Gastrocnemius medialis (tissue), 4 donors: ENCODE measurements at regions not wholly inside any gene's neighbourhood (a gene's known extent, or its start where the extent isn't known, plus 50 kb on each side); places are given as distances from the start of the nearest gene placed in this dataset.

ENCODE experiments used
- ATAC-seq, 2 donors: fragments of 150-250 bp; one replicate each; pipeline ENCODE4 v1.9.1; 2016
- DNase-seq, 2 donors: peaks; one replicate each; pipeline ENCODE4 v3.0.0-alpha.2; 2019
- H3K27ac ChIP-seq, 4 donors: fragments of 200-600 bp; sonication (generic); 1 replicate in 1 of 4; 2 replicates in 3 of 4; pipeline ENCODE4 v1.5.1; 2016 to 2018; ENCODE audit warnings: mild to moderate bottlenecking in 2 of 4, moderate library complexity in 1 of 4
- H3K27me3 ChIP-seq, 3 donors: fragments of 200-600 bp; sonication (generic) in 2 of 3; 1 replicate in 1 of 3; 2 replicates in 2 of 3; pipeline versions ENCODE4 v1.5.1 to v1.6.0; 2016 to 2019; ENCODE audit warnings: mild to moderate bottlenecking in 1 of 3, moderate library complexity in 1 of 3
- H3K36me3 ChIP-seq, 2 donors: fragments of 200-600 bp; sonication (generic) in 1 of 2; one replicate each; pipeline ENCODE4 v1.5.1; 2017 to 2018
- H3K4me1 ChIP-seq, 2 donors: fragments of 200-600 bp; sonication (generic) in 1 of 2; one replicate each; pipeline ENCODE4 v1.5.1; 2016 to 2017; ENCODE audit warnings: mild to moderate bottlenecking in 2 of 2
- H3K4me3 ChIP-seq, 4 donors: fragments of 200-600 bp; sonication (generic) in 3 of 4; 1 replicate in 1 of 4; 2 replicates in 3 of 4; pipeline ENCODE4 v1.5.1; 2016 to 2019; ENCODE audit warnings: mild to moderate bottlenecking in 2 of 4
- H3K9me3 ChIP-seq, 3 donors: fragments of 200-600 bp; sonication (generic) in 2 of 3; 1 replicate in 1 of 3; 2 replicates in 2 of 3; pipeline ENCODE4 v1.5.1; 2016 to 2019
- CTCF ChIP-seq, 5 experiments: fragments of 450-650 bp in 3 of 5; fragments of 200-600 bp in 2 of 5; sonication (generic) in 2 of 5; IDR thresholded peaks in 4 of 5; conservative IDR thresholded peaks in 1 of 5; 1 replicate in 4 of 5; 2 replicates in 1 of 5; pipeline ENCODE4 v1.5.1; 2016 to 2019; ENCODE audit warnings: antibody characterized with exemption in 5 of 5, mild to moderate bottlenecking in 3 of 5, moderate library complexity in 3 of 5
- POLR2A ChIP-seq, 2 donors: fragments of 450-650 bp; IDR thresholded peaks; one replicate each; pipeline ENCODE4 v1.6.1; 2017; ENCODE audit warnings: antibody characterized with exemption in 2 of 2, mild to moderate bottlenecking in 2 of 2, moderate library complexity in 2 of 2
- in situ Hi-C, 4 donors: fragments of 200-750 bp; cut with MboI; loops; one replicate each; pipeline versions ENCODE4 v1.15.0 to v1.8.0; 2017; ENCODE audit warnings: low sequenced_read_pairs in 4 of 4
- intact Hi-C: fragments of 100-400 bp; cut with DNase I; formaldehyde crosslinking; loops from one replicate; pipeline ENCODE4 v1.15.1; 2023; ENCODE audit warnings: low total_unique reads

GRCh38 chr13:73195091-73195490 lies 136.3 kb downstream of the KLF5 start:
- H3K27ac ChIP-seq: no peak overlapping the region
- TF ChIP-seq CTCF (IDR thresholded peaks at IDR 0.05 in 4 of 5, conservative IDR thresholded peaks at IDR 0.05 in 1 of 5): no peak
- no peak for TF ChIP-seq POLR2A (IDR thresholded peaks at IDR 0.05)
- intact Hi-C loops: no loop called here
- no peaks in the 10 kb centered on the region for H3K36me3 ChIP-seq
- H3K27me3 ChIP-seq: no peaks in the 10 kb centered on the region
- DNase-seq: no peak
- no peaks in the 10 kb centered on the region for H3K9me3 ChIP-seq
- in situ Hi-C loops: no loop called here
- no peaks in the 10 kb centered on the region for H3K4me1 ChIP-seq
- H3K4me3 ChIP-seq: no peak overlapping the region
- ATAC-seq: no peak

GRCh38 chr13:73194310-73194709 lies 135.5 kb downstream of the KLF5 start:
- Histone ChIP-seq H3K4me3 (no peak overlapping the region), H3K27ac (no peak overlapping the region), H3K27me3 (no peaks in the 10 kb centered on the region), H3K4me1 (no peaks in the 10 kb centered on the region), H3K36me3 (no peaks in the 10 kb centered on the region), H3K9me3 (no peaks in the 10 kb centered on the region)
- intact Hi-C loops (no loop called here), in situ Hi-C loops (no loop called here)
- no peak for TF ChIP-seq CTCF (IDR thresholded peaks at IDR 0.05 in 4 of 5, conservative IDR thresholded peaks at IDR 0.05 in 1 of 5)
- no peak for TF ChIP-seq POLR2A (IDR thresholded peaks at IDR 0.05)
- no peak for DNase-seq
- no peak for ATAC-seq

GRCh38 chr13:73193554-73193953 lies 134.7 kb downstream of the KLF5 start:
- no peak overlapping the region for H3K27ac ChIP-seq
- H3K4me3 ChIP-seq: no peak overlapping the region
- in situ Hi-C loops: no loop called here
- no peaks in the 10 kb centered on the region for H3K9me3 ChIP-seq
- ATAC-seq (no peak), DNase-seq (no peak)
- no peaks in the 10 kb centered on the region for H3K36me3 ChIP-seq
- intact Hi-C loops: no loop called here
- no peak for TF ChIP-seq POLR2A (IDR thresholded peaks at IDR 0.05)
- no peak for TF ChIP-seq CTCF (IDR thresholded peaks at IDR 0.05 in 4 of 5, conservative IDR thresholded peaks at IDR 0.05 in 1 of 5)
- H3K27me3 ChIP-seq: no peaks in the 10 kb centered on the region
- H3K4me1 ChIP-seq: no peaks in the 10 kb centered on the region

GRCh38 chr13:73190477-73190876 lies 131.7 kb downstream of the KLF5 start:
- TF ChIP-seq POLR2A (IDR thresholded peaks at IDR 0.05): no peak
- no peak for TF ChIP-seq CTCF (IDR thresholded peaks at IDR 0.05 in 4 of 5, conservative IDR thresholded peaks at IDR 0.05 in 1 of 5)
- no peak for DNase-seq
- no peaks in the 10 kb centered on the region for H3K36me3 ChIP-seq
- H3K27me3 ChIP-seq: no peaks in the 10 kb centered on the region
- no peak overlapping the region for H3K27ac ChIP-seq
- no peak for ATAC-seq
- H3K9me3 ChIP-seq: no peaks in the 10 kb centered on the region
- intact Hi-C loops: no loop called here
- in situ Hi-C loops: no loop called here
- no peaks in the 10 kb centered on the region for H3K4me1 ChIP-seq
- no peak overlapping the region for H3K4me3 ChIP-seq

- Histone ChIP-seq H3K9me3 (no peaks in the 10 kb centered on the region), H3K27ac (no peak overlapping the region), H3K4me1 (no peaks in the 10 kb centered on the region), H3K4me3 (no peak overlapping the region), H3K36me3 (no peaks in the 10 kb centered on the region), H3K27me3 (no peaks in the 10 kb centered on the region)
- DNase-seq: no peak
- in situ Hi-C loops (no loop called here), intact Hi-C loops (no loop called here)
- ATAC-seq: no peak
- TF ChIP-seq POLR2A (IDR thresholded peaks at IDR 0.05) (no peak), CTCF (IDR thresholded peaks at IDR 0.05 in 4 of 5, conservative IDR thresholded peaks at IDR 0.05 in 1 of 5) (no peak)
Observed at GRCh38 chr13:73189776-73190175, 131.0 kb downstream of the KLF5 start.
